H1 (cell line): ENCODE measurements at regions not wholly inside any gene's neighbourhood (a gene's known extent, or its start where the extent isn't known, plus 50 kb on each side); places are given as distances from the start of the nearest gene placed in this dataset.

Source experiments
- ASH2L ChIP-seq: fragments of 200-600, 300-600 bp; sonication (generic); IDR thresholded peaks from one replicate; pipeline ENCODE4 v1.7.1; 2017; ENCODE audit warnings: low read length
- ATF3 ChIP-seq: IDR thresholded peaks from 2 replicates; pipeline ENCODE4 v1.6.1; 2011; ENCODE audit warnings: low read depth, mild to moderate bottlenecking, low read length; ENCODE audit not compliant: insufficient read depth
- CHD7 ChIP-seq: fragments of 300-600 bp; sonication (generic); IDR thresholded peaks from 2 replicates; pipeline ENCODE4 v1.7.1; 2012; ENCODE audit warnings: low read length, moderate library complexity, mild to moderate bottlenecking, inconsistent platforms; ENCODE audit not compliant: insufficient replicate concordance
- HDAC2 ChIP-seq, 2 experiments: fragments of 300-600 bp in 1 of 2; sonication (generic) in 1 of 2; IDR thresholded peaks; 2 replicates each; pipeline ENCODE4 v1.6.1; 2011 to 2012; ENCODE audit warnings: low read depth in 2 of 2, low read length in 2 of 2, mild to moderate bottlenecking in 2 of 2, moderate library complexity in 2 of 2, borderline replicate concordance in 1 of 2, inconsistent platforms in 1 of 2
- KDM4A ChIP-seq: IDR thresholded peaks from one replicate; pipeline ENCODE4 v1.7.1; 2012; ENCODE audit warnings: low read depth, mild to moderate bottlenecking, moderate library complexity, low read length, inconsistent platforms; ENCODE audit not compliant: severe bottlenecking
- MAFK ChIP-seq: IDR thresholded peaks from 2 replicates; pipeline ENCODE4 v1.6.1; 2012; ENCODE audit warnings: low read depth, mild to moderate bottlenecking, improper control_type of control experiment, low read length
- MAX ChIP-seq: IDR thresholded peaks from 2 replicates; pipeline ENCODE4 v1.6.1; 2012; ENCODE audit warnings: inconsistent platforms
- NANOG ChIP-seq: IDR thresholded peaks from 2 replicates; pipeline ENCODE4 v1.6.1; 2011; ENCODE audit warnings: low read length, low read depth, mild to moderate bottlenecking, inconsistent platforms; ENCODE audit not compliant: insufficient read depth, poor library complexity, severe bottlenecking
- RNF2 ChIP-seq: fragments of 200-900, 300-1000 bp; sonication (generic); IDR thresholded peaks from 2 replicates; pipeline ENCODE4 v1.7.1; 2016; ENCODE audit warnings: borderline replicate concordance, low read depth, mild to moderate bottlenecking, antibody characterized with exemption, low read length; ENCODE audit not compliant: poor library complexity, severe bottlenecking; ENCODE audit errors: missing control alignments
- TAF1 ChIP-seq: IDR thresholded peaks from 2 replicates; pipeline ENCODE4 v1.6.1; 2011; ENCODE audit warnings: mild to moderate bottlenecking, low read depth, low read length
- TBP ChIP-seq: IDR thresholded peaks from 2 replicates; pipeline ENCODE4 v1.6.1; 2011; ENCODE audit warnings: low read depth, low read length, improper control_type of control experiment

- TF ChIP-seq CHD7, result no peak
- no peak for TF ChIP-seq NANOG
- TF ChIP-seq HDAC2 (IDR thresholded peaks at IDR 0.05; ENCODE audit: borderline replicate concordance in 1 of 2, low read depth in 2 of 2, low read length in 2 of 2), result no peak
- TF ChIP-seq ASH2L, result no peak
- TF ChIP-seq TBP, result no peak
- no peak for TF ChIP-seq MAFK
- no peak for TF ChIP-seq KDM4A
- TF ChIP-seq ATF3, result no peak
- no peak for TF ChIP-seq TAF1
- no peak for TF ChIP-seq RNF2
- TF ChIP-seq MAX, result no peak
Observed at GRCh38 chr11:92018332-92018731, 206.3 kb upstream of the FAT3 start (continued).
